ENCODE measurements at regions not wholly inside any gene's neighbourhood (a gene's known extent, or its start where the extent isn't known, plus 50 kb on each side); places are given as distances from the start of the nearest gene placed in this dataset.
"Not testable (repeated sequence)": the region's sequence is repeated elsewhere in the genome, so short reads cannot be mapped to it uniquely, and the experiment has no call there.

- no peak for DNase-seq (ENCODE audit: low spot score)
Measured at GRCh38 chr12:92272061-92272964, 126.7 kb upstream of the BTG1 start.

GRCh38 chr12:92271341-92271740, 125.7 kb upstream of the BTG1 start:
- DNase-seq (ENCODE audit: low spot score) = no peak

- DNase-seq (ENCODE audit: low spot score) = no peak
Measured at GRCh38 chr12:92270521-92270920, 124.9 kb upstream of the BTG1 start.

GRCh38 chr12:92268946-92269345, 123.3 kb upstream of the BTG1 start:
- no peak for DNase-seq (ENCODE audit: low spot score)

GRCh38 chr12:92261692-92262091, 116.0 kb upstream of the BTG1 start:
- no peak for DNase-seq (ENCODE audit: low spot score)

- DNase-seq (ENCODE audit: low spot score) = no peak
Measured at GRCh38 chr12:92261071-92261470, 115.4 kb upstream of the BTG1 start.

GRCh38 chr12:92259696-92260251, 114.1 kb upstream of the BTG1 start:
- no peak for DNase-seq (ENCODE audit: low spot score)

GRCh38 chr12:92259291-92259690, 113.6 kb upstream of the BTG1 start:
- DNase-seq (ENCODE audit: low spot score) = no peak

GRCh38 chr12:92257261-92257660, 111.6 kb upstream of the BTG1 start:
- DNase-seq (ENCODE audit: low spot score) = no peak

- DNase-seq (ENCODE audit: low spot score) = no peak
Measured at GRCh38 chr12:92255741-92256140, 110.1 kb upstream of the BTG1 start.

- no peak for DNase-seq (ENCODE audit: low spot score)
Measured at GRCh38 chr12:92253301-92253700, 107.7 kb upstream of the BTG1 start.

- DNase-seq (ENCODE audit: low spot score) = no peak
Measured at GRCh38 chr12:92248977-92249376, 103.3 kb upstream of the BTG1 start.

GRCh38 chr12:92244036-92244435, 98.4 kb upstream of the BTG1 start:
- no peak for DNase-seq (ENCODE audit: low spot score)

GRCh38 chr12:92242907-92243306, 97.3 kb upstream of the BTG1 start:
- DNase-seq (ENCODE audit: low spot score) = no peak

- no peak for DNase-seq (ENCODE audit: low spot score)
Measured at GRCh38 chr12:92237762-92238523, 92.3 kb upstream of the BTG1 start.

GRCh38 chr12:92237262-92237661, 91.6 kb upstream of the BTG1 start:
- DNase-seq (ENCODE audit: low spot score) = no peak

- DNase-seq (ENCODE audit: low spot score) = no peak
Measured at GRCh38 chr12:92235703-92236472, 90.2 kb upstream of the BTG1 start.

GRCh38 chr12:92234533-92234932, 88.9 kb upstream of the BTG1 start:
- DNase-seq (ENCODE audit: low spot score) = no peak

- DNase-seq (ENCODE audit: low spot score) = no peak
Measured at GRCh38 chr12:92233346-92234015, 87.8 kb upstream of the BTG1 start.

GRCh38 chr12:92232371-92232932, 86.8 kb upstream of the BTG1 start:
- DNase-seq (ENCODE audit: low spot score) = not testable (repeated sequence)

- DNase-seq (ENCODE audit: low spot score) = not testable (repeated sequence)
Measured at GRCh38 chr12:92231945-92232344, 86.3 kb upstream of the BTG1 start.

Measured in COLO829 (cell line).